ENCODE measurements at regions not wholly inside any gene's neighbourhood (a gene's known extent, or its start where the extent isn't known, plus 50 kb on each side); places are given as distances from the start of the nearest gene placed in this dataset.

DNA sequence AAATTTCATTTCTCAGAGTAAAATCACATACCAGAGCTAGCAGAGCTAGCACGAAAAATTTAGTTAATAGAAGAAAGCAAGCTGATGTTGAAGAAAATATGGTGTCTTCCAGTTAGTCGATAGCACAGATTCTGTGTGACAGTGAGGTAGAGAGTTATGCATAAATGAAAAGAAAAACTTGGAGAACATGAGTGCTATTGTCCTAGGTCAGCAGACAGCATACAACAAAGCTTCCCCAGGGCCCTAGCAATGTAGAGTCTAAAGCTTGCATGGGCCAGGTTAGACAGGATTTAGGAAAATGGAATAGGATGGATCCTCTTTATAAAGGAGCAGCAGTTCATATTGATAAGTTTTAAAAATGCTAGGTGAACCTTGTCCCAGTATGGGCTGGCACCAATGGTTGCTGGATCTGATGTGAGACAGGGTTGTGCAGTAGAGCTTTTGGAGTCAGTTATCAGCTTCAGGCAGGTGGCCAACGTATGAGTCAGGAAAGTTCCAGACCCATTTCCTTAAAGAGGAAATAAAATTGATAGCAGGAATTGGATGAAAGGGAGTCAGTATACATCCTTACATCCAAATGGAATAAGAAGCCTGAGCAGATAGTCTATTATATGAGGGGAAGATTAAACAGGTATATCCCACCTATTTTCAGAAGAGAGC, 277.2 kb downstream of the FRK start:
- ATAC-seq (replicated peaks; ENCODE audit: extremely low read depth, poor library complexity, severe bottlenecking) = no peak
- Mint-ChIP-seq H3K4me1 (no peaks in the 10 kb centered on the region), H3K27me3 (no peaks in the 10 kb centered on the region), H3K4me3 (no peak overlapping the region), H3K27ac (ENCODE audit: low read depth) (no peak overlapping the region), H3K36me3 (ENCODE audit: insufficient read depth) (no peaks in the 10 kb centered on the region), H3K9me3 (peaks cover 6% of the 10 kb centered on the region)
- no peak for DNase-seq (ENCODE audit: low spot score in 2 of 2)

DNA sequence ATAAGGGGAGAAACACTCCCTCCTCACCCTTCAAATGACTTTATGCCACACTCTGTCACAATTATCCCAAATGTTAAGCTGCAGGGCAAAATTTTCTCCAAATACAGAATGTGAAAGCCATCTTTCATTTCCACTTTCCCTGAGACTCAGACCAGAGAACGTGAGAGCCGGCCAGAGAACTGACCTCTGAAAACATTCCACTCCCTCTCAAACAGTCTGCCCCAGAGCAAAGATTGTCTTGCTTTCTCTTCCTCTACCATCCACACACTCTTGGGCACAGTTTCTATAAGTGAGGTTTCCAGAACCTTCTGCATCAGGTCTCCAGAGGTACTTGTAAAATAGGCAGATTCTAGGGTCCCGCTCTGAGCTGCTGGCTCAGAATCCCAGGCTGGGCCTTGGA, 278.1 kb downstream of the FRK start:
- H3K27me3 Mint-ChIP-seq = no peaks in the 10 kb centered on the region
- peaks cover 6% of the 10 kb centered on the region for H3K9me3 Mint-ChIP-seq
- no peak overlapping the region for H3K27ac Mint-ChIP-seq (ENCODE audit: low read depth)
- no peak overlapping the region for H3K4me3 Mint-ChIP-seq
- DNase-seq (ENCODE audit: low spot score in 2 of 2) = no peak
- no peak for ATAC-seq (replicated peaks; ENCODE audit: extremely low read depth, poor library complexity, severe bottlenecking)
- no peaks in the 10 kb centered on the region for H3K36me3 Mint-ChIP-seq (ENCODE audit: insufficient read depth)
- H3K4me1 Mint-ChIP-seq = no peaks in the 10 kb centered on the region

DNA sequence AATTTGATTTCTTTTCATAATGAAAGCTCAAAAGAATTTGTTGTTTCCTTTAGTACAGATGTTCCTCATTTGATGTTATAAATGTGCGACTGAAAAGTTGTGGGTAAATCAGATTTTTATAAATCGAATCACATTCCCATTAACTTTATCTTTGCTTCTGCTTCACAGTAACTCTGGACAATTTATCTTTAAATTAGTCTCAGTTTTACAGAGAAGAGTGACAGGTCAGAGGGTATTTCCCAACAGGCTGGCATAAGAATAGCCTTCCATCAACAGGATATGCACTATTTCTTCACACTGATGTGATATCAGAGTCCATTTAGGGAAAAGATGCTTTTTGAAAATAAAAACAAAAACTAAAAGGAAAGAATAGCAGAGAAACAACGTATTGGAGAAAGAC, 286.9 kb downstream of the FRK start:
- Mint-ChIP-seq H3K27me3 (no peaks in the 10 kb centered on the region), H3K27ac (ENCODE audit: low read depth) (no peak overlapping the region), H3K9me3 (peaks cover 7% of the 10 kb centered on the region), H3K4me1 (no peaks in the 10 kb centered on the region), H3K36me3 (ENCODE audit: insufficient read depth) (no peaks in the 10 kb centered on the region), H3K4me3 (no peak overlapping the region)
- ATAC-seq (replicated peaks; ENCODE audit: extremely low read depth, poor library complexity, severe bottlenecking) (no peak), DNase-seq (ENCODE audit: low spot score in 2 of 2) (no peak)

DNA sequence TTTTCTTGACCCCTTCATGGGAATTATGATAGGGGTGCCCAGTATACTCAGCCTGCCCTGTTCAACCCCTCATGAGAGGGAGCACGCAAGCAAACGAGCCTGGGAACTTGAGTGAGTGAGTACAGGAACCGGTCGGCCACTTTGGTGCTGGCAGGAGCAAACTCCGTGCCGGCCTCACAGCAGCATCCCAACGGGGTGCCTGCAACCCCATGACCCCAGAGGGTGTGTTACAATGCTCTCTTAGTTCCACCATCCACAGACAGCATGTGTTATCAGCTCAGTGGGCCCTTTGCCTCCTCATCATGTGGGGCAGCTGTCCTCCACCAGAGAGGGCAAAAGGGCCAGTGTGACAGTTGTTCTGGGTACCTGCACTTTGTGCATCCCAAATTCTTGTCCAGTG, 289.8 kb downstream of the FRK start:
- Mint-ChIP-seq H3K27ac (ENCODE audit: low read depth) (no peak overlapping the region), H3K4me3 (no peak overlapping the region)
- ATAC-seq (replicated peaks; ENCODE audit: extremely low read depth, poor library complexity, severe bottlenecking) = no peak

DNA sequence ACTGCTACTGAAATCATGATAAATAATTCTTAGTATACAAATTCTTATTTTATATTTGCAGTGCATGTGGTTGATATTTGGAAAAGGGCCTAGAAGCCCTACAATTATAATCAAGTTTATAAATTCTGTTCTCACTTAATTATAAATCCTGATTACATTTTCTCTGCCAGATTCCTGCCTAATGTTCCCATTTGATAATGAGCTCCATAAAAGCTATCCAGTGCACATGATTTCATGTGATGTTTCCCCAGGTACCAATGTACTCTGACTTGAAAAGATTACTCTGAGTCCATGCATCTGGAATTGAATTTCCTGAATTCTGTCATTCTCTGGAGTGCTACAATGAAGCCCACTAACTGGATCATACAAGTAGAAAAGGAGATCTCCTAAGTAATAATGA, 292.2 kb downstream of the FRK start:
- H3K36me3 Mint-ChIP-seq (ENCODE audit: insufficient read depth) = no peaks in the 10 kb centered on the region
- ATAC-seq (replicated peaks; ENCODE audit: extremely low read depth, poor library complexity, severe bottlenecking) = no peak

More for the DNA sequence above, 289.8 kb downstream of the FRK start:
- no peak for DNase-seq (ENCODE audit: low spot score in 2 of 2)
- Mint-ChIP-seq H3K4me1 (no peaks in the 10 kb centered on the region), H3K9me3 (peaks cover 7% of the 10 kb centered on the region), H3K27me3 (no peaks in the 10 kb centered on the region), H3K36me3 (ENCODE audit: insufficient read depth) (no peaks in the 10 kb centered on the region)

DNA sequence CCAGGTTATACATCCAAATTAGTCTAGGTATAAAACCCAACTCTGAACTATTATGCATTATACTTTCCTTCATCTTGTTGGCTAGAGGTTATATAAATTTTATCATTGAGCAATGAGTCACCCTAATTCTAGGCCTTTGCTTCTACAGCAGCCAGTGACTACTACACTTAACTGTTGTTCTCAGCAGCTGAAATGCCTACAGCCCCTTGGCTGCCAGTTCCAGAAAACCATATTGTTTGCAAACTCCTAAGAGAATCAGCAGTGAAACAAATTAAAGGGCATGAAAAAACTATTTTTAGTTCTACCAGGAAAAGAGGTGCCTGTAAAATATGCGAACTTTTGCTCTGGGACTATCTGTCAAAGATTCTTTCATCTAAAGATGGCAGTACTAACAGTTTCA, 292.8 kb downstream of the FRK start:
- no peak for DNase-seq (ENCODE audit: low spot score in 2 of 2)
- no peaks in the 10 kb centered on the region for H3K36me3 Mint-ChIP-seq (ENCODE audit: insufficient read depth)
- ATAC-seq (replicated peaks; ENCODE audit: extremely low read depth, poor library complexity, severe bottlenecking) = no peak
- H3K4me1 Mint-ChIP-seq = no peaks in the 10 kb centered on the region
- no peaks in the 10 kb centered on the region for H3K27me3 Mint-ChIP-seq
- no peak overlapping the region for H3K27ac Mint-ChIP-seq (ENCODE audit: low read depth)
- no peak overlapping the region for H3K4me3 Mint-ChIP-seq
- H3K9me3 Mint-ChIP-seq = peaks cover 15% of the 10 kb centered on the region

More for the DNA sequence above, 292.2 kb downstream of the FRK start:
- Mint-ChIP-seq H3K4me3 (no peak overlapping the region), H3K27me3 (no peaks in the 10 kb centered on the region), H3K27ac (ENCODE audit: low read depth) (no peak overlapping the region), H3K9me3 (peaks cover 12% of the 10 kb centered on the region), H3K4me1 (no peaks in the 10 kb centered on the region)
- no peak for DNase-seq (ENCODE audit: low spot score in 2 of 2)

DNA sequence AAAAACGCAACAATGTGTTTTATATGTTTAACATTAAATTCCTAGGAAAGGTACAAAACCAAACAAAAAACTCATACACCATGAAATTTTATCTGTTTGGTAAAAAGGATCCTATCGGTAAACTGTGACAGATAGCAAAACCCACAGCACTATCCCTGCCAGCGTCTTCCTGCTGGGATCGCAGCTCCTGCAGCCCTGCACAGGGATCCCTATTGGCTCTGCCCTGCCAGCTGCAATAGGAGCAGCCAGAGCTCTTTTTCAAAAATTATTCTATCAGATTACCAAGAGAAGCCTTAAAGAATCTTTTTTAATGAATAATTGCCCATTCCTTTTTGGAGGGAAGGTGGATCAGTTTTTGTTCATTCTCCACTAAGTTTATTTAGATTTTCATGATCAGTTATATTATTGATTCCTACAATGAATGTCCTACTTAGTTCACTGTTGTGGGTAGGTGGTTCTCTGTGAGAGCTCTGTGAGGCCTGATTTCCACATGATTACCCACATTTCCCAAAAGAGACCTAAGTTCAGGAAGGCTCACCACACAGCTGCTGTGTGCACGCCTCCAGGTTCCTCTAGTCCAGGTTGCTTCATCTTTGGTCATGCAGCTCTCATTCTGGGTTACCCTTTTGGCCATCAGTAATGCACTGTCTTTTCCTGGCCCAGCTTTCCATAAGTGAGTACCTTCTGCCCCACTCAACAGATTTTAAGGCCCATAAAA, 293.8 kb downstream of the FRK start:
- Mint-ChIP-seq H3K4me1 (no peaks in the 10 kb centered on the region), H3K9me3 (peaks cover 16% of the 10 kb centered on the region), H3K4me3 (no peak overlapping the region), H3K36me3 (ENCODE audit: insufficient read depth) (no peaks in the 10 kb centered on the region), H3K27ac (ENCODE audit: low read depth) (no peak overlapping the region), H3K27me3 (no peaks in the 10 kb centered on the region)
- ATAC-seq (replicated peaks; ENCODE audit: extremely low read depth, poor library complexity, severe bottlenecking) (no peak), DNase-seq (ENCODE audit: low spot score in 2 of 2) (no peak)

DNA sequence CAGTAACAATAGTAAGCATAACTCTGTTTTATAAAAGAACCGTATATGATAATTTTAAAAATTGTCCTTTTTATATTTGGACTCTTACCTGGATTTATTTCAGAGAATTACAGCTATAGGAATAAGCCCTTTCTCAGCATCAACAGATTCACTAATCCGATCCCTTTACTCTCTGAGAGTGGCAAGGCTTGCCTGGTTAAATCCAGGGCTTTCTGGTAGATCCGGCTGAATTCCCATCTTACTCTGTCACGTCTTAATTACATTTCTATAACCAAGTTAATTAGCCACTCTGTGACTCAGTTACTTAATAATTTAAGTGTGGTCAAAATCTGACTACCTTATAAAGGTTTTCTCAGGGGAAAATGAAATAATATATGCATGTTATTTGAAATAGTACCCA, 294.7 kb downstream of the FRK start:
- Mint-ChIP-seq H3K36me3 (ENCODE audit: insufficient read depth) (no peaks in the 10 kb centered on the region), H3K27ac (ENCODE audit: low read depth) (no peak overlapping the region), H3K9me3 (peaks cover 16% of the 10 kb centered on the region), H3K27me3 (no peaks in the 10 kb centered on the region), H3K4me3 (no peak overlapping the region), H3K4me1 (no peaks in the 10 kb centered on the region)
- ATAC-seq (replicated peaks; ENCODE audit: extremely low read depth, poor library complexity, severe bottlenecking) (no peak), DNase-seq (ENCODE audit: low spot score in 2 of 2) (no peak)

DNA sequence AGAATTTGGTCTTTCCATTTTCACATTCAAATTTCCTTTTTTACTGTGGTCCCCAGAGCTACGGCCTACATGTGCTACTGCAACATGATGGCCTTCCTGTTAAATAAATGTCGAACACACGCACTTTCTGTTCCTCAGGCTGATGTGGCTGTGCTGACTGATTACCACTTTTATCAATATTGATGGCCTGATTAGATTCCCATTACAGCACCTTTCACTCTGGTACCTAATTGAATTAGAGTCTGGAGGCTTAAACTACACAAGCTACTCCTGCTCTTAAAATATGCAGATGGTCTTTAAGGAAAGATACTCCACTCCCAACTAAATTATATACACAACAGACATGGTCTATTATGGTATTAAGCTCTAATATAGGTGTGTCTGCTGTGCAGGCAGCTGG, 301.6 kb downstream of the FRK start:
- H3K36me3 Mint-ChIP-seq (ENCODE audit: insufficient read depth) = no peaks in the 10 kb centered on the region
- peaks cover 17% of the 10 kb centered on the region for H3K9me3 Mint-ChIP-seq
- no peak overlapping the region for H3K27ac Mint-ChIP-seq (ENCODE audit: low read depth)
- H3K4me1 Mint-ChIP-seq = no peaks in the 10 kb centered on the region
- no peak overlapping the region for H3K4me3 Mint-ChIP-seq
- ATAC-seq (replicated peaks; ENCODE audit: extremely low read depth, poor library complexity, severe bottlenecking) (no peak), DNase-seq (ENCODE audit: low spot score in 2 of 2) (no peak)
- no peaks in the 10 kb centered on the region for H3K27me3 Mint-ChIP-seq

DNA sequence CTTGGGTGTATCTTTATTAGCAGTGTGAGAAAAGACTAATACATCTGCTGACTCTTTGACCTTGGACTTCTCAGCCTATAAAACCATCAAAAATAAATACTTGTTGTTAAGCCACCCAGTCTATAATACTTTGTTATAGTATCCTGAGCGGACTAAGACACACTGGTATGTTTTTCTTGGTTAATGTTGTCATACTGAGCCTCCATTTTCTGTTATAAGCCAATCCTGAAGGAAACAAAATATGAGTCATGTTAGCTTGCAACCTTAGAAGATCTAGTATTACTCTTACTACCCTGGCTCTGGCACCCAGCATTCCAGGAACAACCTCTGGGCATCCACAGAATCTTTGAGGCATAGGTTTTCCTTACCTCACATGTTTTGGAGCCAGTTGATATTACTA, 307.2 kb downstream of the FRK start:
- no peaks in the 10 kb centered on the region for H3K4me1 Mint-ChIP-seq
- H3K4me3 Mint-ChIP-seq = no peak overlapping the region
- no peak overlapping the region for H3K27ac Mint-ChIP-seq (ENCODE audit: low read depth)
- peaks cover 14% of the 10 kb centered on the region for H3K9me3 Mint-ChIP-seq
- DNase-seq (ENCODE audit: low spot score in 2 of 2) (no peak), ATAC-seq (replicated peaks; ENCODE audit: extremely low read depth, poor library complexity, severe bottlenecking) (no peak)
- H3K36me3 Mint-ChIP-seq (ENCODE audit: insufficient read depth) = no peaks in the 10 kb centered on the region
- H3K27me3 Mint-ChIP-seq = no peaks in the 10 kb centered on the region

DNA sequence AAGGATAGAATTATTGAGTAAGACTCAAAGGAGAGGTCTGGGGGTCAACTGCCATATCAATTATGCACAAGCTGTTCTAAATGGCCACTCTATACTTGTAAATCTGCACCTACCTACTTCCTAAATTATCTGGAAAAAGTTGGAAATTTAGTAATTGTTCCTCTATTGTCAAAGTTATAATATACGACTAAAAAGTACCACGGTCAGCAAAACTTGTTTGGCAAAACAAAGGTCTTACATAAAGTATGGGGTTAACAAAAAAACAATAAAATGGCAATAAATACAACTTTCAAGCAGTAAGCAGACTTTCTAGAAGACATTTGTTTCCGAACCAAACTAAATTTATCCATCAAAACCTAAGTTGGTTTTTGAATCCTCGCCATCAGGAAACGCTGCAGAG, 309.7 kb downstream of the FRK start:
- no peak overlapping the region for H3K4me3 Mint-ChIP-seq
- ATAC-seq (replicated peaks; ENCODE audit: extremely low read depth, poor library complexity, severe bottlenecking) (no peak), DNase-seq (ENCODE audit: low spot score in 2 of 2) (no peak)
- no peaks in the 10 kb centered on the region for H3K36me3 Mint-ChIP-seq (ENCODE audit: insufficient read depth)
- no peak overlapping the region for H3K27ac Mint-ChIP-seq (ENCODE audit: low read depth)
- no peaks in the 10 kb centered on the region for H3K27me3 Mint-ChIP-seq
- peaks cover 6% of the 10 kb centered on the region for H3K9me3 Mint-ChIP-seq
- no peaks in the 10 kb centered on the region for H3K4me1 Mint-ChIP-seq

DNA sequence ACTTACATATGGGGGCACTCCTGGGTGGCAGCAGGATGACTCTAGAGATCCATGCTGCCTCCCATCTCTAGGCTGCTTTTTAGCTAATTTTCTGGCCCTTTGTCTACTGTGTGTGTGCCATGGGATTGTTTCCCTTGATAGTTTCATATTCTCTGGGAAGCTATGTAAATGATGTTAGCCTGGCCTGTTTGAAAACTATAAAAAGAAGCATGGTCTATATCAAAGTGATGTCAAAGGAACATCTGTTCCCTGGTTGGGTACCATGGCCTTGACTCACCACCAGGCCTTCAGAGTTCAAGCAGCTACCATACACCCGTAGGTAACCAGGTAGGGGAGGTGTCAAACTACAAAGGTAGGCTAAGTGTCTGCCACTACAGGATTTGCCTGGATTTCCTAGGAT, 310.4 kb downstream of the FRK start:
- H3K4me1 Mint-ChIP-seq = no peaks in the 10 kb centered on the region

DNA sequence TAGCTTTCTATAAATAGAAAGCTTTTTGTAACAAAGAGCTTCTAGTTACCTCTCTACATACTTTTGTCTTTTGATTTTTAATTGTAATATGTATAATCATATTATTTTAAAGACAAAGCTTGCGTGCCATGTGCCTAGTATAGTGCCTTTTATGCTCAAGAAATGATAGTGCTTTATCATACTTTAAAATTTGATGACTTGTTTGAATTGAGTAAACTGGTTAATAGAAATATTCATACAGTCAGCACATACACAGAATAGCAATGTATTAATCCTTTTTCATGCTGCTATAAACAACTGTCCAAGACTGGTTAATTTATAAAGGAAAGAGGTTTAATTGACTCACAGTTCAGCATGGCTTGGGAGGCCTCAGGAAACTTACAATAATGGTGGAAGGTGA, 313.0 kb downstream of the FRK start:
- H3K27me3 Mint-ChIP-seq = no peaks in the 10 kb centered on the region
- H3K9me3 Mint-ChIP-seq = peaks cover 15% of the 10 kb centered on the region
- no peaks in the 10 kb centered on the region for H3K36me3 Mint-ChIP-seq (ENCODE audit: insufficient read depth)
- H3K4me1 Mint-ChIP-seq = no peaks in the 10 kb centered on the region
- no peak overlapping the region for H3K4me3 Mint-ChIP-seq
- no peak overlapping the region for H3K27ac Mint-ChIP-seq (ENCODE audit: low read depth)
- no peak for DNase-seq (ENCODE audit: low spot score in 2 of 2)
- ATAC-seq (replicated peaks; ENCODE audit: extremely low read depth, poor library complexity, severe bottlenecking) = no peak

More for the DNA sequence above, 310.4 kb downstream of the FRK start:
- Mint-ChIP-seq H3K4me3 (no peak overlapping the region), H3K9me3 (peaks cover 6% of the 10 kb centered on the region), H3K27ac (ENCODE audit: low read depth) (no peak overlapping the region), H3K36me3 (ENCODE audit: insufficient read depth) (no peaks in the 10 kb centered on the region), H3K27me3 (no peaks in the 10 kb centered on the region)
- DNase-seq (ENCODE audit: low spot score in 2 of 2) (no peak), ATAC-seq (replicated peaks; ENCODE audit: extremely low read depth, poor library complexity, severe bottlenecking) (no peak)

All from central memory CD8-positive, alpha-beta T cell (primary cell).